Ishikawa (cell line): ENCODE measurements at regions not wholly inside any gene's neighbourhood (a gene's known extent, or its start where the extent isn't known, plus 50 kb on each side); places are given as distances from the start of the nearest gene placed in this dataset.

Experiments used
- CEBPB ChIP-seq: IDR thresholded peaks from 2 replicates; pipeline ENCODE4 v1.6.1; 2012
- CREB1 ChIP-seq: IDR thresholded peaks from 2 replicates; pipeline ENCODE4 v1.6.1; 2012; ENCODE audit warnings: low read depth
- EGR1 ChIP-seq: IDR thresholded peaks from 2 replicates; pipeline ENCODE4 v1.6.1; 2012
- EP300 ChIP-seq: IDR thresholded peaks from 2 replicates; pipeline ENCODE4 v1.6.1; 2012; ENCODE audit warnings: borderline replicate concordance
- FOXM1 ChIP-seq: IDR thresholded peaks from 2 replicates; pipeline ENCODE4 v1.6.1; 2012; ENCODE audit warnings: low read depth, borderline replicate concordance
- NFIC ChIP-seq: IDR thresholded peaks from 2 replicates; pipeline ENCODE4 v1.6.1; 2012
- RAD21 ChIP-seq: IDR thresholded peaks from 2 replicates; pipeline ENCODE4 v1.6.1; 2012; ENCODE audit warnings: low read depth
- TAF1 ChIP-seq: IDR thresholded peaks from 2 replicates; pipeline ENCODE4 v1.6.1; 2012; ENCODE audit warnings: low read depth, mild to moderate bottlenecking
- TCF12 ChIP-seq: IDR thresholded peaks from 2 replicates; pipeline ENCODE4 v1.6.1; 2012; ENCODE audit warnings: low read depth
- TEAD4 ChIP-seq: IDR thresholded peaks from 2 replicates; pipeline ENCODE4 v1.6.1; 2012
- USF1 ChIP-seq: IDR thresholded peaks from 2 replicates; pipeline ENCODE4 v1.6.1; 2012
- YY1 ChIP-seq: IDR thresholded peaks from 2 replicates; pipeline ENCODE4 v1.6.1; 2012; ENCODE audit warnings: low read depth
- ZBTB7A ChIP-seq: IDR thresholded peaks from 2 replicates; pipeline ENCODE4 v1.6.1; 2012; ENCODE audit warnings: low read depth
- TF ChIP-seq, protein P1 (sequence below): IDR thresholded peaks from 2 replicates; pipeline ENCODE4 v1.6.1; 2012; ENCODE audit warnings: low read depth, mild to moderate bottlenecking
- TF ChIP-seq, protein P2 (sequence below): IDR thresholded peaks from 2 replicates; pipeline ENCODE4 v1.6.1; 2012

GRCh38 chr14:101078892-101079221 is 175.3 kb upstream of the RTL1 start:
- TF ChIP-seq USF1 (no peak), ZBTB7A (no peak), TCF12 (no peak), TAF1 (no peak), FOXM1 (no peak), EGR1 (no peak)
- TF ChIP-seq, protein P1, sequence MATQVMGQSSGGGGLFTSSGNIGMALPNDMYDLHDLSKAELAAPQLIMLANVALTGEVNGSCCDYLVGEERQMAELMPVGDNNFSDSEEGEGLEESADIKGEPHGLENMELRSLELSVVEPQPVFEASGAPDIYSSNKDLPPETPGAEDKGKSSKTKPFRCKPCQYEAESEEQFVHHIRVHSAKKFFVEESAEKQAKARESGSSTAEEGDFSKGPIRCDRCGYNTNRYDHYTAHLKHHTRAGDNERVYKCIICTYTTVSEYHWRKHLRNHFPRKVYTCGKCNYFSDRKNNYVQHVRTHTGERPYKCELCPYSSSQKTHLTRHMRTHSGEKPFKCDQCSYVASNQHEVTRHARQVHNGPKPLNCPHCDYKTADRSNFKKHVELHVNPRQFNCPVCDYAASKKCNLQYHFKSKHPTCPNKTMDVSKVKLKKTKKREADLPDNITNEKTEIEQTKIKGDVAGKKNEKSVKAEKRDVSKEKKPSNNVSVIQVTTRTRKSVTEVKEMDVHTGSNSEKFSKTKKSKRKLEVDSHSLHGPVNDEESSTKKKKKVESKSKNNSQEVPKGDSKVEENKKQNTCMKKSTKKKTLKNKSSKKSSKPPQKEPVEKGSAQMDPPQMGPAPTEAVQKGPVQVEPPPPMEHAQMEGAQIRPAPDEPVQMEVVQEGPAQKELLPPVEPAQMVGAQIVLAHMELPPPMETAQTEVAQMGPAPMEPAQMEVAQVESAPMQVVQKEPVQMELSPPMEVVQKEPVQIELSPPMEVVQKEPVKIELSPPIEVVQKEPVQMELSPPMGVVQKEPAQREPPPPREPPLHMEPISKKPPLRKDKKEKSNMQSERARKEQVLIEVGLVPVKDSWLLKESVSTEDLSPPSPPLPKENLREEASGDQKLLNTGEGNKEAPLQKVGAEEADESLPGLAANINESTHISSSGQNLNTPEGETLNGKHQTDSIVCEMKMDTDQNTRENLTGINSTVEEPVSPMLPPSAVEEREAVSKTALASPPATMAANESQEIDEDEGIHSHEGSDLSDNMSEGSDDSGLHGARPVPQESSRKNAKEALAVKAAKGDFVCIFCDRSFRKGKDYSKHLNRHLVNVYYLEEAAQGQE, result no peak

DNA sequence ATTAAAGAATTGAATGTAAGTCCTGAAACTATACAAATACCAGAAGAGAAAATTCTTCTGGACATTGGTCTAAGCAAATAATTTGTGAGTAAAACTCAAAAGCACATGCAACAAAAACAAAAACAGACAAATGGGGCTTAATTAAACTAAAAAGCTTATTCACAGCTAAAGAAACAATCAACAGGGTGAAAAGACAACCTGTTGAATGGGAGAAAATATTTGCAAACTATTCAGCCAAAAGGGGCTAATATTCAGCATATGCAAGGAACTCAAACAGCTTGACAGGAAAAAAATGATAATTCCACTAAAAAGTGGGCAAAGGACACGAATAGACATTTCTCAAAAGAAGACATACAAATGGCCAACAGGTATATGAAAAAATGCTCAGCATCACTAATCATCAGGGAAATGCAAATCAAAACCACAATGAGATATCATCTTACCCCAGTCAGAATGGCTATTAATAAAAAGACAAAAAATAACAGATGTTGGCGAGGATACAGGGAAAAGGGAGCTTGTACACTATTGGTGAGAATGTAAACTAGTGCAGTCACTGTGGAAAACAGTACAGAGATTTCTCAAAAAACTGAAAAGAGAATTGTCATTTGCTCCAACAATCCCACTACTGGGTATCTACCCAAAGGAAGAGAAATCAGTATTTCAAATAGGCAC is 177.5 kb upstream of the RTL1 start:
- TF ChIP-seq, protein P1, result no peak
- TF ChIP-seq RAD21 (no peak), TEAD4 (no peak)

DNA sequence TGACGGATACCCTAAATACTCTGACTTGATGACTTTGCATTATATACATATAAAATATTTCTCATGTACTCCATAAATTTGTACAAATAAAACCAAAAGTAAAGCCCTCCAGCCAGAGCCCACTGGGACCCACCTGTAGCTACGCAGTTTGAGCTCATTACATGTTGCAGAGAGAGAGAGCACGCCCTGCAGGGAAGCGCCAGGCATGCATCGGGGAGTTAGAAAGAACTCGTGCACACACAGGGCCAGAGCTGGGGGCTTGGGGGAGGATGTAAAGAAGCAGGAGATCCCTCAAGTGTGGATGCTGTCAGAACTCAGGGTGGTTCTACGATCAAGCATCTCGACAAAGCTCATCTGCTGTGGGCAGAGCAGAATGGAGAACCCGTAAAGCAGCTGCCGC is 178.5 kb upstream of the RTL1 start:
- TF ChIP-seq, protein P2, sequence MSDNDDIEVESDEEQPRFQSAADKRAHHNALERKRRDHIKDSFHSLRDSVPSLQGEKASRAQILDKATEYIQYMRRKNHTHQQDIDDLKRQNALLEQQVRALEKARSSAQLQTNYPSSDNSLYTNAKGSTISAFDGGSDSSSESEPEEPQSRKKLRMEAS, result no peak
- TF ChIP-seq, protein P1, result no peak
- TF ChIP-seq YY1 (no peak), NFIC (no peak), EGR1 (no peak), TEAD4 (no peak)

DNA sequence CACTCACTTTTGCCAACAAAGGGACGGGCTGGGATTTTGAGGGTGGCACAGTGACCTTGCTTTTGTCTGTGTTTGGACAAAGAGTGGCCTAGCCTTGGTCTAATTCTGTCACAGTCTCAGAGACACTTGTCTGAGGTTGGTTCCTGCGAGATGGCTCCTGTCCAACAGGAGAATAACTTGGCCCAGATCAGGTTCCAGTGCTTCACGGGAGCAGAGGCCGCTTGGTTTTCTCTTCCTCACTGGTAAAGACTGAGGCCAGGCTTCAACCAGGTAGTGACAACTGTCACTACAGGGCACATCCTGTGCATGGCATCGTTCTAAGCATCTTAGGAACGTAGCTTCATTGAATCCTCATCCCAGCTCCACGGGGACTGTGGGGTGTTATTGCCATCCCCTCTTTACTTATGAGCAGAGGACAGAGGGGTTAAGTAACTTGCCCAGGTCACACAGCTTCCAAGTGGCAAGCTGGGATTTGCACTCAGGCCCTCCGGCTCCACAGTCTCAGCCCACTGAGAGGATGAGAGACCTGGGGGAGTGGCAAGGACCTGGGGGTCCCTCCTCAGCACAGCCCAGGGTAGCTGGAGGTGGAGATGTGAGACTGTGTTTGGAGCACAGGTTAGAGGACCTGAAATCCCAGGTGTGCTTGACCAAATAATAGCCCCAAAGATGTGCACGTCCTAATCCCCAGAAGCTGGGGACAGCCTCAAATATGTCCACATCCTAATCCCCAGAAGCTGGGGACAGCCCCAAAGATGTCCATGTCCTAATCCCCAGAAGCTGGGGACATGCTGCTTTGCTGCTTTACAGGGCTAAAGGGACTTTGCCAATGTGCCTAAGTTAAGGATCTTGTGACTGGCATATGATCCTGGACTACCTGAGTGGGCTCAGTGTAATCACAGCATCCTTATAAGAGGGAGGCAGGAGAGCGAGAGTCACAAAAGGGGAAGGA is 179.2 kb upstream of the RTL1 start:
- no peak for TF ChIP-seq YY1
- TF ChIP-seq TEAD4, result no peak
- TF ChIP-seq TCF12, result no peak
- TF ChIP-seq CEBPB, result no peak
- no peak for TF ChIP-seq CREB1
- TF ChIP-seq USF1, result no peak
- no peak for TF ChIP-seq ZBTB7A
- no peak for TF ChIP-seq TAF1
- no peak for TF ChIP-seq FOXM1
- TF ChIP-seq, protein P1, result no peak
- no peak for TF ChIP-seq NFIC
- TF ChIP-seq EGR1, result no peak
- TF ChIP-seq, protein P2, result no peak
- no peak for TF ChIP-seq EP300
- TF ChIP-seq RAD21, result no peak
